ENCODE measurements at regions not wholly inside any gene's neighbourhood (a gene's known extent, or its start where the extent isn't known, plus 50 kb on each side); places are given as distances from the start of the nearest gene placed in this dataset.

- TF ChIP-seq EGR1 (IDR thresholded peaks at IDR 0.05): no peak
These were observed 289.0 kb upstream of the AGTR1 start for GRCh38 chr3:148408667-148409066.

GRCh38 chr3:148420242-148420641 is 277.5 kb upstream of the AGTR1 start:
- TF ChIP-seq RAD21 (IDR thresholded peaks at IDR 0.05; ENCODE audit: low read depth) (no peak), EGR1 (IDR thresholded peaks at IDR 0.05) (no peak), EP300 (IDR thresholded peaks at IDR 0.05; ENCODE audit: borderline replicate concordance) (no peak), TAF1 (IDR thresholded peaks at IDR 0.05; ENCODE audit: low read depth) (no peak), TCF12 (IDR thresholded peaks at IDR 0.05; ENCODE audit: low read depth) (no peak), NFIC (IDR thresholded peaks at IDR 0.05) (no peak), FOXM1 (IDR thresholded peaks at IDR 0.05; ENCODE audit: borderline replicate concordance, low read depth) (no peak), ZBTB7A (IDR thresholded peaks at IDR 0.05; ENCODE audit: low read depth) (no peak), MAX (IDR thresholded peaks at IDR 0.05) (no peak)
- TF ChIP-seq, protein P1, sequence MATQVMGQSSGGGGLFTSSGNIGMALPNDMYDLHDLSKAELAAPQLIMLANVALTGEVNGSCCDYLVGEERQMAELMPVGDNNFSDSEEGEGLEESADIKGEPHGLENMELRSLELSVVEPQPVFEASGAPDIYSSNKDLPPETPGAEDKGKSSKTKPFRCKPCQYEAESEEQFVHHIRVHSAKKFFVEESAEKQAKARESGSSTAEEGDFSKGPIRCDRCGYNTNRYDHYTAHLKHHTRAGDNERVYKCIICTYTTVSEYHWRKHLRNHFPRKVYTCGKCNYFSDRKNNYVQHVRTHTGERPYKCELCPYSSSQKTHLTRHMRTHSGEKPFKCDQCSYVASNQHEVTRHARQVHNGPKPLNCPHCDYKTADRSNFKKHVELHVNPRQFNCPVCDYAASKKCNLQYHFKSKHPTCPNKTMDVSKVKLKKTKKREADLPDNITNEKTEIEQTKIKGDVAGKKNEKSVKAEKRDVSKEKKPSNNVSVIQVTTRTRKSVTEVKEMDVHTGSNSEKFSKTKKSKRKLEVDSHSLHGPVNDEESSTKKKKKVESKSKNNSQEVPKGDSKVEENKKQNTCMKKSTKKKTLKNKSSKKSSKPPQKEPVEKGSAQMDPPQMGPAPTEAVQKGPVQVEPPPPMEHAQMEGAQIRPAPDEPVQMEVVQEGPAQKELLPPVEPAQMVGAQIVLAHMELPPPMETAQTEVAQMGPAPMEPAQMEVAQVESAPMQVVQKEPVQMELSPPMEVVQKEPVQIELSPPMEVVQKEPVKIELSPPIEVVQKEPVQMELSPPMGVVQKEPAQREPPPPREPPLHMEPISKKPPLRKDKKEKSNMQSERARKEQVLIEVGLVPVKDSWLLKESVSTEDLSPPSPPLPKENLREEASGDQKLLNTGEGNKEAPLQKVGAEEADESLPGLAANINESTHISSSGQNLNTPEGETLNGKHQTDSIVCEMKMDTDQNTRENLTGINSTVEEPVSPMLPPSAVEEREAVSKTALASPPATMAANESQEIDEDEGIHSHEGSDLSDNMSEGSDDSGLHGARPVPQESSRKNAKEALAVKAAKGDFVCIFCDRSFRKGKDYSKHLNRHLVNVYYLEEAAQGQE (IDR thresholded peaks at IDR 0.05; ENCODE audit: low read depth): no peak
- TF ChIP-seq, protein P2, sequence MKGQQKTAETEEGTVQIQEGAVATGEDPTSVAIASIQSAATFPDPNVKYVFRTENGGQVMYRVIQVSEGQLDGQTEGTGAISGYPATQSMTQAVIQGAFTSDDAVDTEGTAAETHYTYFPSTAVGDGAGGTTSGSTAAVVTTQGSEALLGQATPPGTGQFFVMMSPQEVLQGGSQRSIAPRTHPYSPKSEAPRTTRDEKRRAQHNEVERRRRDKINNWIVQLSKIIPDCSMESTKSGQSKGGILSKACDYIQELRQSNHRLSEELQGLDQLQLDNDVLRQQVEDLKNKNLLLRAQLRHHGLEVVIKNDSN (IDR thresholded peaks at IDR 0.05): no peak

DNA sequence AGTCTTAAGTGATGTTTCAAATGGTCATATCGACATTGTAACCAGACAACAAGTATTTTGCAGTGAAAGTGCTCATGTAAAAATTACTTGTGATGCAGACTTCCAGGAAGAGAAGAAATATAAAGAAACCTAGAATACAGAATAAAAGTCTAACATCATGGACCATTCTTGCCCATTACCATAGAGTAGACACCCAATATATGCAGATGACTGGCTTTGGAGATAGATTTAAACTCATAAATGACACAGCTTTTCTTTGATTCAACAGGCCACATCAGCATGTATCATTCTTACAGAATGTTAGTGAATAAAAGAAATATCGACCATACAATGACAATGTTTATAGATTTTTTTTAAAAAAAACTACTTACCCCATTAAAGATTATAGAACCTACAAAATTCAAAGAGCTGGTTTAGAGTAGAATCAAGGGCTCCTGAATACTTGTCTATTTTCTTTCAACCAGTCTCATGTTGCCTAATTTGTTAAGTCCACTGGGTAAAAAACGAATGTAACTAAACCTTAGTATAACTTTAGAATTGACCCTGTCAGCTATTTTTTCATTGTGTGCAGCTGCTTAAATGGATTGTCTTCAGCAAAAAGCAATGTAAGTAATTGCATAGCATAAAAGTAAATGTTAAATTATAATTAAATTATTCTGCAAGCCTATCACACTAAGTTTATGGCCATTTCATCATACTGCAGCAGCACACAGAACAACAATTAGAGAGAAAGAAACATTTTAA is 268.7 kb upstream of the AGTR1 start:
- TF ChIP-seq TEAD4 (IDR thresholded peaks at IDR 0.05) (no peak), CEBPB (IDR thresholded peaks at IDR 0.05) (no peak), RAD21 (IDR thresholded peaks at IDR 0.05; ENCODE audit: low read depth) (no peak), EGR1 (IDR thresholded peaks at IDR 0.05) (no peak), TCF12 (IDR thresholded peaks at IDR 0.05; ENCODE audit: low read depth) (no peak), FOXM1 (IDR thresholded peaks at IDR 0.05; ENCODE audit: borderline replicate concordance, low read depth) (no peak), YY1 (IDR thresholded peaks at IDR 0.05; ENCODE audit: low read depth) (no peak), TAF1 (IDR thresholded peaks at IDR 0.05; ENCODE audit: low read depth) (no peak), CREB1 (IDR thresholded peaks at IDR 0.05; ENCODE audit: low read depth) (no peak), ZBTB7A (IDR thresholded peaks at IDR 0.05; ENCODE audit: low read depth) (no peak), NFIC (IDR thresholded peaks at IDR 0.05) (no peak), MAX (IDR thresholded peaks at IDR 0.05) (no peak), EP300 (IDR thresholded peaks at IDR 0.05; ENCODE audit: borderline replicate concordance) (no peak)
- TF ChIP-seq, protein P2 (IDR thresholded peaks at IDR 0.05): no peak
- TF ChIP-seq, protein P1 (IDR thresholded peaks at IDR 0.05; ENCODE audit: low read depth): no peak

- TF ChIP-seq TCF12 (IDR thresholded peaks at IDR 0.05; ENCODE audit: low read depth) (no peak), CEBPB (IDR thresholded peaks at IDR 0.05) (no peak), MAX (IDR thresholded peaks at IDR 0.05) (no peak), TAF1 (IDR thresholded peaks at IDR 0.05; ENCODE audit: low read depth) (no peak), RAD21 (IDR thresholded peaks at IDR 0.05; ENCODE audit: low read depth) (no peak), EGR1 (IDR thresholded peaks at IDR 0.05) (no peak), YY1 (IDR thresholded peaks at IDR 0.05; ENCODE audit: low read depth) (no peak), CREB1 (IDR thresholded peaks at IDR 0.05; ENCODE audit: low read depth) (no peak), NFIC (IDR thresholded peaks at IDR 0.05) (no peak), EP300 (IDR thresholded peaks at IDR 0.05; ENCODE audit: borderline replicate concordance) (no peak), TEAD4 (IDR thresholded peaks at IDR 0.05) (no peak), ZBTB7A (IDR thresholded peaks at IDR 0.05; ENCODE audit: low read depth) (no peak), FOXM1 (IDR thresholded peaks at IDR 0.05; ENCODE audit: borderline replicate concordance, low read depth) (no peak)
- TF ChIP-seq, protein P2 (IDR thresholded peaks at IDR 0.05): no peak
- TF ChIP-seq, protein P1 (IDR thresholded peaks at IDR 0.05; ENCODE audit: low read depth): no peak
These were observed 264.0 kb upstream of the AGTR1 start for GRCh38 chr3:148433665-148434064.
